Activated CD4-positive, alpha-beta T cell treated with anti-CD3 and anti-CD28 coated beads for 36 hours (primary cell): ENCODE measurements at regions not wholly inside any gene's neighbourhood (a gene's known extent, or its start where the extent isn't known, plus 50 kb on each side); places are given as distances from the start of the nearest gene placed in this dataset.

Experiments
- ATAC-seq: fragments of 200-7000 bp; cut with Tn5 transposase; one replicate; pipeline ENCODE4 v1.10.0; 2021; ENCODE audit warnings: mild to moderate bottlenecking, moderate library complexity
- CTCF ChIA-PET: fragments of 350-600 bp; sonication (Branson Sonifier 250); formaldehyde crosslinking; loops from one replicate; lab custom pipeline; 2021; ENCODE audit warnings: antibody characterized with exemption; lab: Charles Lee
- POLR2A ChIA-PET: fragments of 350-600 bp; sonication (Branson Sonifier 250); formaldehyde crosslinking; loops from one replicate; lab custom pipeline; 2021; ENCODE audit warnings: antibody characterized with exemption, inconsistent platforms; lab: Charles Lee
- DNase-seq: peaks from one replicate; pipeline ENCODE4 v3.0.0-alpha.2; 2020
- H3K27ac Mint-ChIP-seq: one replicate; pipeline ENCODE4 v1.8.0; 2021; ENCODE audit warnings: mixed read lengths
- H3K27me3 Mint-ChIP-seq: one replicate; pipeline ENCODE4 v1.8.0; 2021; ENCODE audit warnings: mixed read lengths
- H3K36me3 Mint-ChIP-seq: one replicate; pipeline ENCODE4 v1.8.0; 2021; ENCODE audit warnings: low read depth, mixed read lengths
- H3K4me1 Mint-ChIP-seq: one replicate; pipeline ENCODE4 v1.8.0; 2021; ENCODE audit warnings: mixed read lengths
- H3K4me3 Mint-ChIP-seq: one replicate; pipeline ENCODE4 v1.8.0; 2021; ENCODE audit warnings: mild to moderate bottlenecking, moderate library complexity, mixed read lengths
- H3K9me3 Mint-ChIP-seq: one replicate; pipeline ENCODE4 v1.8.0; 2021; ENCODE audit warnings: low read depth, mixed read lengths
- intact Hi-C, 2 experiments: fragments of 100-400 bp; cut with DNase I in 1 of 2; cut with micrococcal nuclease in 1 of 2; formaldehyde crosslinking; loops; one replicate each; pipeline versions ENCODE4 v1.14.2 to v1.15.1; 2022 to 2024; cut with DNase I, micrococcal nuclease

- no peak overlapping the region for H3K4me3 Mint-ChIP-seq
- intact Hi-C loops = no loop called here
- ChIA-PET CTCF (interaction anchor here (0.6 kb wide), 1 partner anchor 74 kb away, joined by 3 read pairs; no protein-coding TSS in a partner anchor), POLR2A (no interaction called here)
- H3K4me1 Mint-ChIP-seq = peaks cover 3% of the 10 kb centered on the region
- no peaks in the 10 kb centered on the region for H3K9me3 Mint-ChIP-seq
- no peak overlapping the region for H3K27ac Mint-ChIP-seq
- H3K36me3 Mint-ChIP-seq = no peaks in the 10 kb centered on the region
- no peak for ATAC-seq
- H3K27me3 Mint-ChIP-seq = peaks cover 12% of the 10 kb centered on the region
- DNase-seq = no peak
These were observed 117.9 kb downstream of the GPCPD1 start for GRCh38 chr20:5492937-5493336.

DNA sequence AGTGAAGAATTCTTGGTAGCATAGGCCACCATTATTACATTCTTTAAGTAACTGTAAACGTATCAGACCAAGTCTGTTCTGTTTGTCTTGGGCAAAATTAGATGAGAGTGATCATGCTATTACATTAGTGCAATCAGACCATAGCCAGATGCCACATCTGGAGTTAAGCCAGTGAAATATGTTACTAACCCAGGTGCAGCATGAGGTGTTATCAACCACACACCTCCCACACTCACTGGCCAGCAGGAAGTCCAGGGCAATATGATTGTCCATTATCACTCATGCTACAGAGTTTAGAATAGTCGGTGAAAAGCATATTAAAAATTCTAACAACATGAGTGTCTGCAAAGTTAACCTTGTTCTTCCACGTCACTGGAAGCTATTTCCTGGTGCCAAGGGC lies 119.4 kb downstream of the GPCPD1 start:
- DNase-seq = no peak
- ChIA-PET CTCF (no interaction called here), POLR2A (no interaction called here)
- H3K4me1 Mint-ChIP-seq = peaks cover 9% of the 10 kb centered on the region
- no peaks in the 10 kb centered on the region for H3K36me3 Mint-ChIP-seq
- H3K9me3 Mint-ChIP-seq = no peaks in the 10 kb centered on the region
- peaks cover 21% of the 10 kb centered on the region for H3K27me3 Mint-ChIP-seq
- no peak for ATAC-seq
- H3K4me3 Mint-ChIP-seq = no peak overlapping the region
- no peak overlapping the region for H3K27ac Mint-ChIP-seq
- intact Hi-C loops = no loop called here

- no peaks in the 10 kb centered on the region for H3K36me3 Mint-ChIP-seq
- no peak overlapping the region for H3K4me3 Mint-ChIP-seq
- peaks cover 24% of the 10 kb centered on the region for H3K27me3 Mint-ChIP-seq
- no peak for ATAC-seq
- H3K9me3 Mint-ChIP-seq = no peaks in the 10 kb centered on the region
- no peak for DNase-seq
- ChIA-PET POLR2A (no interaction called here), CTCF (no interaction called here)
- intact Hi-C loops = no loop called here
- no peak overlapping the region for H3K27ac Mint-ChIP-seq
- peaks cover 13% of the 10 kb centered on the region for H3K4me1 Mint-ChIP-seq
These were observed 121.2 kb downstream of the GPCPD1 start for GRCh38 chr20:5489601-5490000.

- Mint-ChIP-seq H3K36me3 (no peaks in the 10 kb centered on the region), H3K4me3 (no peak overlapping the region), H3K27me3 (peaks cover 21% of the 10 kb centered on the region), H3K9me3 (no peaks in the 10 kb centered on the region), H3K4me1 (peaks cover 13% of the 10 kb centered on the region), H3K27ac (no peak overlapping the region)
- DNase-seq (no peak), ATAC-seq (no peak)
- POLR2A ChIA-PET = no interaction called here
- CTCF ChIA-PET = no interaction called here
- intact Hi-C loops = no loop called here
These were observed 122.0 kb downstream of the GPCPD1 start for GRCh38 chr20:5488823-5489222.

DNA sequence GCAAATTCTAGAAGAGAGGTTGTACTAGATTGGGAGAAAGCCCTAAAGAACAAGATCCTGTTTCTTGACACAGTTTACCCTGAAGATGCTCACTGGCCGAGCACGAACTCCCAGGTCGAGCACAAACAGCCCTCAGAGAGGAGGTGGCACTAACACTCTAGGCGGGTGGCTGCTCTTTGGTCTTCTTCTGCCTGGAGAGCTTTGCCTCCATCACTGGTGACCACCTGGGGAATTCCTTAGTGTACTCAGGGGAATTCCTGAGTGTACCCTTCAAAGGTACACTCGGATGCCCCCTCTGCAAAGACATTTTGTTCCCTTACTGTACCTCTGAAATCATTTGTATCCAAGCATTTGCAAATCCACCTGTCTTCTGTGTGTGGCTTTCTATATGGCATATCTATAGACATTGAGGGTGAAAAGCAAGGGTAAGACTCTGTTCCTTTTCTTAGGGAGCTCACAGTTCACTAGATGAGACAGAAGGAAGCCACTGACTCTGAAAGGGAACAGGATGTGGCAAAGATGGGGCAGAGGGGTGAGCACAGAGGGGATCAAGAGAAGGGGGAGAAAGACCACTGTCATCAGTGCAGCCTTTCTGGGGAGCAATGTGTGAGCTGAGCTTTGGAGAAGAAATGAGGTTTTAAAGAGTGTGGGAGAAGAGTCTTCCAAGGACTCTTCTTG lies 124.3 kb downstream of the GPCPD1 start:
- DNase-seq (no peak), ATAC-seq (no peak)
- intact Hi-C loops = no loop called here
- no peak overlapping the region for H3K4me3 Mint-ChIP-seq
- ChIA-PET CTCF (no interaction called here), POLR2A (no interaction called here)
- no peaks in the 10 kb centered on the region for H3K36me3 Mint-ChIP-seq
- peaks cover 18% of the 10 kb centered on the region for H3K27me3 Mint-ChIP-seq
- no peak overlapping the region for H3K27ac Mint-ChIP-seq
- H3K9me3 Mint-ChIP-seq = no peaks in the 10 kb centered on the region
- H3K4me1 Mint-ChIP-seq = peaks cover 13% of the 10 kb centered on the region

DNA sequence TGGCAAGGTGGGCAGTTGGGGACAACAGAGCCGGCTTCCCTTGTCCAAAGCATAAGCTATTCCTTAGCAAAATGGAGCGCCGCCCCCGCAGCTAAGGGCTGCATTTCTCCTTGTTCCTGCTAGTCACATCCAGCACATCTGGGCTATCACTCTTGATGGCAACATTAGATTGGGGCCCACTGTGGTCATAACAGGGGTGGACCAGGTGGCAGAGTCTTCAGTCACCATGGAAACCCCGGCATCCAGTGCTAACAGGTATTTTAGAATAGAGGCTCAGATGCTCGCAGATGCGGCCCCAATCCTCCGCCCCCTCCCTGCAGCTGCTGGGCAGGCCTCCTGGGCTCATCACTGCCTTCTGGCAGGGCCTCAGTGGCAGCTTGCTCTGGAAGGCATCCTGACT lies 125.9 kb downstream of the GPCPD1 start:
- Mint-ChIP-seq H3K4me1 (peaks cover 10% of the 10 kb centered on the region), H3K27me3 (peaks cover 15% of the 10 kb centered on the region), H3K36me3 (no peaks in the 10 kb centered on the region), H3K27ac (no peak overlapping the region), H3K9me3 (no peaks in the 10 kb centered on the region), H3K4me3 (no peak overlapping the region)
- DNase-seq = no peak
- no peak for ATAC-seq
- intact Hi-C loops = no loop called here
- CTCF ChIA-PET = no interaction called here
- POLR2A ChIA-PET = no interaction called here

GRCh38 chr20:5484346-5484745 lies 126.5 kb downstream of the GPCPD1 start:
- Mint-ChIP-seq H3K27ac (no peak overlapping the region), H3K4me1 (peaks cover 10% of the 10 kb centered on the region), H3K4me3 (no peak overlapping the region), H3K27me3 (peaks cover 15% of the 10 kb centered on the region), H3K36me3 (no peaks in the 10 kb centered on the region), H3K9me3 (no peaks in the 10 kb centered on the region)
- ChIA-PET POLR2A (no interaction called here), CTCF (no interaction called here)
- DNase-seq = no peak
- ATAC-seq = no peak
- intact Hi-C loops = no loop called here

DNA sequence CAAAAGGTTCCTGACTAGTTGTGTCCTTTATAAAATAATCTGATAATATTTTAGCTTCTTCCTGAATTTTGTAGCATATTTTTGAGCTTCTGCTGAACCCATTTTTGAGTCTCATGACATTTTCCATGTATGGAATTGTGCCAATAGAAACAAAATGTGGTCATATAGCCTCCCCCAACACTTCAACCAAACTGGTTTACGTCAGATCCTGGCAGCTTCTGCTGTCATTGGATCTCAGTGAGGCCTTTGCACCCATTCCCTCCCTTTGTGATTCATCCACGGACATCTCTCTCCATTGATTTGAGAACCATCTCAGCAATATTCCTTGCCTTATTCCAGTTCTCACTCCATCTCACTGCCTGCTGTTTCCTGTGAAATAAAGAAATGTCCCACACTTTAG lies 128.0 kb downstream of the GPCPD1 start:
- DNase-seq (no peak), ATAC-seq (no peak)
- POLR2A ChIA-PET = no interaction called here
- no peaks in the 10 kb centered on the region for H3K36me3 Mint-ChIP-seq
- peaks cover 11% of the 10 kb centered on the region for H3K4me1 Mint-ChIP-seq
- no peaks in the 10 kb centered on the region for H3K9me3 Mint-ChIP-seq
- no peak overlapping the region for H3K27ac Mint-ChIP-seq
- intact Hi-C loops = no loop called here
- peaks cover 11% of the 10 kb centered on the region for H3K27me3 Mint-ChIP-seq
- CTCF ChIA-PET = interaction anchor here (1.0 kb wide), 1 partner anchor 443 kb away, joined by 3 read pairs; no protein-coding TSS in a partner anchor
- H3K4me3 Mint-ChIP-seq = no peak overlapping the region

DNA sequence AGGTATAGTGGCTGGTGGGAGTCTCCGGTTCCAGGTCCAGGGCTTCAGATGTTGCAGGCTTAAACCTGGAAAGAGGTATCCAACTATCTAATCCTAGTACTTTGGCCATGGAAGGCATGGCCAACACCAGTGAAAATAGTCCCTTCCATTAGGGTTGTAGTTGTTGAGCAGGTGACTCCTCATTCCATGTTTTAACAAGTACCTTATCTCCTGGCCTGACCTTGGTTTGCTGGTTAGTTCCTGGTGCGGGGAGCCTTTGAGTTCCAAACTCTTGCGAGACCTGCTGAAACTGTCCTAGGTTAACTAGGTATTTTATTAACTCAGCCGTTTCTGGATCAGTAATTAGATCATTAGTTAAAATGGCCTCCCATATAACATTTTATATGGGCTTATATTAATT lies 128.9 kb downstream of the GPCPD1 start:
- ChIA-PET POLR2A (no interaction called here), CTCF (no interaction called here)
- Mint-ChIP-seq H3K9me3 (no peaks in the 10 kb centered on the region), H3K4me3 (no peak overlapping the region), H3K27ac (no peak overlapping the region), H3K36me3 (no peaks in the 10 kb centered on the region), H3K27me3 (peaks cover 6% of the 10 kb centered on the region), H3K4me1 (peaks cover 9% of the 10 kb centered on the region)
- no peak for DNase-seq
- ATAC-seq = no peak
- intact Hi-C loops = no loop called here

- H3K27me3 Mint-ChIP-seq = peaks cover 2% of the 10 kb centered on the region
- ATAC-seq = no peak
- no peaks in the 10 kb centered on the region for H3K9me3 Mint-ChIP-seq
- CTCF ChIA-PET = no interaction called here
- DNase-seq = no peak
- no peak overlapping the region for H3K27ac Mint-ChIP-seq
- H3K4me3 Mint-ChIP-seq = no peak overlapping the region
- POLR2A ChIA-PET = no interaction called here
- H3K36me3 Mint-ChIP-seq = no peaks in the 10 kb centered on the region
- H3K4me1 Mint-ChIP-seq = peaks cover 2% of the 10 kb centered on the region
- intact Hi-C loops = no loop called here
These were observed 129.8 kb downstream of the GPCPD1 start for GRCh38 chr20:5480824-5481600.

GRCh38 chr20:5474646-5475550 lies 135.9 kb downstream of the GPCPD1 start:
- ChIA-PET CTCF (no interaction called here), POLR2A (no interaction called here)
- no peak for ATAC-seq
- Mint-ChIP-seq H3K4me3 (no peak overlapping the region), H3K27ac (no peak overlapping the region), H3K27me3 (no peaks in the 10 kb centered on the region), H3K9me3 (no peaks in the 10 kb centered on the region), H3K4me1 (peaks cover 2% of the 10 kb centered on the region), H3K36me3 (no peaks in the 10 kb centered on the region)
- intact Hi-C loops = no loop called here
- DNase-seq = no peak
